ENCODE measurements at regions not wholly inside any gene's neighbourhood (a gene's known extent, or its start where the extent isn't known, plus 50 kb on each side); places are given as distances from the start of the nearest gene placed in this dataset.
A peak's percentile ranks its signal among the peaks of the same experiment; 100 is the strongest.

DNA sequence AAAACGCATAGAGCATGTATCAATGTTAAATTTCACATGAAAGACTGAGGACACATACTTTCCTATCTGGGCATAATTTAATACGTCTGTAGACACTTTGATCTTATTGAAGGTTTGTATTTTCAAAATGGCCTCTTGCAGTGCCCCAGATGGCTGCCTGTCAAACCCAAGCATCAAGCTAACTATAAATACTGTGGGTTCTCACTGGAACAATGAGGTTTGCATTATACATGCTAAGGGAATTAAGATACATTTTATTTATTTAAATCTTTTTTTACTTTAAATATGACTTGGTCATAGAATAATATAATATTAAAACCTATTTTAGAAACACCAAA, 702.9 kb upstream of the GRAMD2B start:
- DNase-seq = peak; percentile 86

- no peak for DNase-seq
Observed at GRCh38 chr5:125720721-125721120, 702.5 kb upstream of the GRAMD2B start.

- DNase-seq = no peak
Observed at GRCh38 chr5:125722550-125722949, 700.7 kb upstream of the GRAMD2B start.

- DNase-seq = no peak
Observed at GRCh38 chr5:125725691-125726090, 697.5 kb upstream of the GRAMD2B start.

DNA sequence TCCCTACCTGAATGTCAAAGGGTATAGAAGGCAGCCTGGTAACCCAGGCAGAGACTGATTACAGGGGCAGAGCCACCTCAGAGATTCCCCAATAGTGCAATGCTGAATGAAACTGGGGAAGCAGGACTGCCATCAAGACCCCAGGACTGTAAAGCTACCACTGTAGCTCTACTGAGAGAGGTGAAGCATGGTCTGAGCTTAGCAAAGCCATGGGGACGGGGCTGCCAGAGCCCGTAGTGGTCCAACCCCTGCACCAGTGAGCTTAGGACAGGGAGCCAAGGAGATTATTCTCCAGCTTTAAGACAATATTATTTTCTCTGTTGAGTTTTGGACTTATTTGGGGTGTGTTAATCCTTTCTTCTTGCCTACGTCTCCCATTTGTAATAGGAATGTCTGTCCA, 679.3 kb upstream of the GRAMD2B start:
- no peak for DNase-seq

DNA sequence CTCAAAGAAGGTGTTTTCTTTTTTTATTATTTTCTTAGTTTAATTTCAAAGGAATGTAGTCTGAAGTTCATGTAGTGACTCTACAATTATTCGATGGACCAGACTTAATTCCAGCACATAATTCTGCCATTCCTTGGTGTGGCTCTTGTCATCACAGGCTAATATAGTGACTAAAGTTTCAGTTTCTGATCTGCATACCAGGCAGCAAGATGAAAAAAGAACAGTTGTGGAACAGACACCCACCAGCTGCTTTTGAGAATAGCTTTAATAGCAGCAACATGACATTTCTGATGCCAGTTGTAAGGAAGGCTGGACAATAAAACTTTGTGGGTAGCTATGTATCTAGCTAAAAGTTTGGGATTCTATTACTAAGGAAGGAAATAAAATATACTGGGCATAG, 676.3 kb upstream of the GRAMD2B start:
- DNase-seq = no peak

DNA sequence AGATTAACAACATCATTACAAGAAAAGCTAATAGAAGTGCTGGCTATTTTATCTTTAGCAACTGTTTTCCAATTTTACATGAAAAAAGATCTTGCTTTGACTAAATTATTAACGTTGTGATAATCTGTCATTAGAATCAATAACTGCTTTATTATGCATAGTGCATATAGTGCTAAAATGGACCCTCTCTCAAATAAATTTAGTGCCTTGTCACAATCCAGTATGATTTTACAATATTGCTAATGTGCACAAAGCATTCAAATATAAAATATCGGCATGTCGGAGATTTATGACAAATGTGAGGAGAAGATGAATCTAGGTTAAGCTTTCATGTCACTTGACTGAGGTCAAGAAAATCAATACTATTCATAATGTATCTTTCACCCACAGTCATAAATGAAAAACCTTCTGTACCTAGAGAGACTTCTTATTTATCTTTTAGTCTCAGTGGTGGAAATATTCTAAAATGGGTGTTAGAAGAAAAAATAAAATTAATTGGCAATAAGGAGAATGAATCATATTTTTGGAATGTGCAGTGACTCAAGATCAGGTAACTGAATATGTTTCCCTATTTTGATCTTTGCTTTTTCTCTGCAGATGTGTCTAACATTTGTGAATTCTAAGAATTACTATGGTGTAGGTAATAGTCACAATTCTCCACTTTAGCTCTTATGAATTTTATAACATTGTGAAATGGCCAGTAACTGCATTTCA, 672.9 kb upstream of the GRAMD2B start:
- no peak for DNase-seq

- DNase-seq = no peak
Observed at GRCh38 chr5:125750861-125751186, 672.4 kb upstream of the GRAMD2B start.

GRCh38 chr5:125756456-125756855, 666.8 kb upstream of the GRAMD2B start:
- no peak for DNase-seq

- no peak for DNase-seq
Observed at GRCh38 chr5:125766706-125767105, 656.5 kb upstream of the GRAMD2B start.

DNA sequence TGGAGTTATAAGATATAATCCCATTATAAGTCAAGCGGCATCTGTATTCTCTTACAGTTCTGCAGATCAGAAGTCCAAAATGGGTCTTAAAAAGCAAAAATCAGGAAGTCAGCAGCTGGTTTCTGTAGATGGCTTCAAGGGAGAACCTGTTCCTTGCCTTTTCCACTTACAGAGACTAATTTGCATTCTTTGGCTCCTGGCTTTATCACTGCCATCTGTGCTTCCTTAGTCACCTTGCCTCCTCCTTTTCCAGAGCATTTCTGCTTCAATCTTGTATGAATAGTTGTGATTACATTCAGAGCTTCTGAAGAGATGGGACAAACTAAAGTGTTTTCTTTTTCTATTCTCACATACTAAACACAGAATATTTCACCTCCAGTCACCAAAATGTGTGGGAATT, 647.3 kb upstream of the GRAMD2B start:
- DNase-seq = peak; percentile 35

DNA sequence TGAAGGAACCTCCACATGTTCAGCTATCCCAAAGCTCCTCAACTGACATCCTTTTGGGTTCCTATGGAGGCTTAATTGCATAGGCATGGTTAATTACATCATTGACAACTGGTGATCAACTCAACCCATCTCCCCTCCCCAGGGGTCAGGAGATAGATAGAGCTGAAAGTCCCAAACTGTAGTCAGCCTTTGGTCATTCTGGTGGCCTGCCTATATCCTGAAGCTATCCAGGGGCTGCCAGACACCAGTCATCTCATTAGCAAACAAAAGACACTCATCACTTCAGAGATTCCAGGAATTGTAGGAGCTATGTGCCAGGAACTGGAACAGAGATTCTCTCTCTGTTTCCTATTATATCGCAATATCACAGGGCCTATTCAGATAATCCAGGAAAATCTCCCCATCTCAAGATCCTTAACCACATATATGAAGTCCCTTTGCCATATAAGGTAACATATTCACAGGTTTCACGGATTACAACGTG, 646.5 kb upstream of the GRAMD2B start:
- no peak for DNase-seq

- no peak for DNase-seq
Observed at GRCh38 chr5:125778791-125779190, 644.4 kb upstream of the GRAMD2B start.

GRCh38 chr5:125785407-125785806, 637.8 kb upstream of the GRAMD2B start:
- DNase-seq = no peak

- DNase-seq = no peak
Observed at GRCh38 chr5:125786021-125786420, 637.2 kb upstream of the GRAMD2B start.

- DNase-seq = no peak
Observed at GRCh38 chr5:125793470-125793869, 629.7 kb upstream of the GRAMD2B start.

- DNase-seq = no peak
Observed at GRCh38 chr5:125794922-125795321, 628.3 kb upstream of the GRAMD2B start.

DNA sequence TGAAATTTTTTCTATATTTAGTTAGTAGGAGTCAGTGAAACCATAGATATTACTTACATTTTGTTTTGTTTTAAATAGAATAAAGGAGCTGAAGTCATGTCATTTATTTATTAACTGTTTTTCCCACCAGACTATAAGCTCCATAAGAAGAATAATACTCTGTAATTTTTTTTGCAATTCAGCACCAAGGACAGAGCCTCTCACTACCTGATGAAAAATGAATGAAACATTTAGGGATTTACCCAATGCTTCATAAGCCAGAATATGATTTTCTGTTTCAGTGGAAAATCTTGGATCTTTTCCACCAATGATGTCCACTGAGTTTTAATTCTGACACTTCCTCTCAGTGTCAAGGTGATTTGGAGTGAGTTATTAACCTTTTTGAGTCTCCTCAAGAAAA, 624.9 kb upstream of the GRAMD2B start:
- DNase-seq = no peak

DNA sequence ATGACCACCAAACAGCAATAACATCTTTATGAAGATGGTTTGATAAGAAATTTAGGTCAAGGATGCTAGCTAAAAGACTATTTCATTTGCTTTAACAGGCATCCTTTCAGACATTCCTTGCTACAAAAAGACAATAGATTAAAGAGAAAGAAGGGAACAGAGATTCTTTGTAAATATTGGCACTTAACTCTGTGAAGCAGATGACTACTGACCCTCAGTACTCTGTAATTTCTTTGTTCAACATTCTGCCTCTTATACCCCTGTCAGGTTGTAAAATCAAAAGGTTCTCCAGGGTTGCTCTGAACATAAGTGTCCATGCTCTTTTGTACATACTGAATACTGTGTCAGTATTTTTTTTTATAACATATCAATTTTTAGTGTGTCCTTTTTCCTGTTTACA, 610.6 kb upstream of the GRAMD2B start:
- no peak for DNase-seq

GRCh38 chr5:125813221-125813974, 609.8 kb upstream of the GRAMD2B start:
- DNase-seq = peak; percentile 5

DNA sequence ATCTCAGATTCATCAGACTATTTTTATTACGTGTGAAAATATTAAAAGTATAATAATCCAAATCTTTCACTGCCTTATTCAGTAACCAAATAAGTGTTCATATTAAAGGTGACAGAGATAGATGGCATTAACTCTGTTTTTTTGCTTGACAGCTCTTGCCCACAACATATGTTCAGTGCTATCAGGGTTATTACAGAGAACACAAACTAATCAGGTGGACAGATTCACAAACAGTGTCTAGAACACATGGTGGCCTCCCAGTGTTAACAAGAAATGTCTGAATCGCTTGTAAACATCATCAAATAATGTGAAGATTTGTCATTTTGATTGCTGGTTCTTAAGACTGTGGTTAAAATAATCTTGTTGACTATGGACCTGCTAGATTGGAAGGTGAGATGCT, 609.1 kb upstream of the GRAMD2B start:
- peak; percentile 52 for DNase-seq

GRCh38 chr5:125823572-125823971, 599.6 kb upstream of the GRAMD2B start:
- DNase-seq = no peak

GRCh38 chr5:125826214-125826613, 597.0 kb upstream of the GRAMD2B start:
- no peak for DNase-seq

GRCh38 chr5:125829349-125829748, 593.9 kb upstream of the GRAMD2B start:
- DNase-seq = no peak

- no peak for DNase-seq
Observed at GRCh38 chr5:125833398-125833797, 589.8 kb upstream of the GRAMD2B start.

Data from NCI-H2171 treated with DMSO at 0.1 percent for 48 hours (cell line).